Erythroblast (primary cell): ENCODE measurements at regions not wholly inside any gene's neighbourhood (a gene's known extent, or its start where the extent isn't known, plus 50 kb on each side); places are given as distances from the start of the nearest gene placed in this dataset.

Experiments
- GATA1 ChIP-seq: IDR thresholded peaks from 2 replicates; pipeline ENCODE4 v1.6.1; 2011; ENCODE audit warnings: low read depth, mild to moderate bottlenecking, control low read depth, low read length, moderate library complexity
- POLR2A ChIP-seq: IDR thresholded peaks from 2 replicates; pipeline ENCODE4 v1.6.1; 2011; ENCODE audit warnings: mild to moderate bottlenecking, low read length

- TF ChIP-seq POLR2A (no peak), GATA1 (no peak)
Measured at GRCh38 chr2:43044093-43044681, 182.2 kb downstream of the ZFP36L2 start.
